ENCODE measurements at regions not wholly inside any gene's neighbourhood (a gene's known extent, or its start where the extent isn't known, plus 50 kb on each side); places are given as distances from the start of the nearest gene placed in this dataset.
A peak's percentile ranks its signal among the peaks of the same experiment; 100 is the strongest.

GRCh38 chr7:18390535-18390907, 105.0 kb upstream of the HDAC9 start:
- H3K27me3 ChIP-seq, result no peaks in the 10 kb centered on the region
- peaks cover 18 to 34% of the 10 kb centered on the region in 2 donors for H3K4me1 ChIP-seq
- no peaks in the 10 kb centered on the region for H3K36me3 ChIP-seq
- TF ChIP-seq, protein P1, sequence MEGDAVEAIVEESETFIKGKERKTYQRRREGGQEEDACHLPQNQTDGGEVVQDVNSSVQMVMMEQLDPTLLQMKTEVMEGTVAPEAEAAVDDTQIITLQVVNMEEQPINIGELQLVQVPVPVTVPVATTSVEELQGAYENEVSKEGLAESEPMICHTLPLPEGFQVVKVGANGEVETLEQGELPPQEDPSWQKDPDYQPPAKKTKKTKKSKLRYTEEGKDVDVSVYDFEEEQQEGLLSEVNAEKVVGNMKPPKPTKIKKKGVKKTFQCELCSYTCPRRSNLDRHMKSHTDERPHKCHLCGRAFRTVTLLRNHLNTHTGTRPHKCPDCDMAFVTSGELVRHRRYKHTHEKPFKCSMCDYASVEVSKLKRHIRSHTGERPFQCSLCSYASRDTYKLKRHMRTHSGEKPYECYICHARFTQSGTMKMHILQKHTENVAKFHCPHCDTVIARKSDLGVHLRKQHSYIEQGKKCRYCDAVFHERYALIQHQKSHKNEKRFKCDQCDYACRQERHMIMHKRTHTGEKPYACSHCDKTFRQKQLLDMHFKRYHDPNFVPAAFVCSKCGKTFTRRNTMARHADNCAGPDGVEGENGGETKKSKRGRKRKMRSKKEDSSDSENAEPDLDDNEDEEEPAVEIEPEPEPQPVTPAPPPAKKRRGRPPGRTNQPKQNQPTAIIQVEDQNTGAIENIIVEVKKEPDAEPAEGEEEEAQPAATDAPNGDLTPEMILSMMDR (IDR thresholded peaks at IDR 0.05), result no peak
- TF ChIP-seq POLR2A (IDR thresholded peaks at IDR 0.05), result no peak
- WGBS, 2 donors, result 31 to 52% methylated on average over 3 of the region's 3 CpGs
- DNase-seq, result no peak
- no peaks in the 10 kb centered on the region for H3K9me3 ChIP-seq
- no peak overlapping the region for H3K4me3 ChIP-seq (replicated peaks in 1 of 3)
- intact Hi-C loops (cut with DNase I), result no loop called here
- peak overlapping the region; percentile 19 to 55 (median 54) for H3K27ac ChIP-seq

- Histone ChIP-seq H3K9me3 (no peaks in the 10 kb centered on the region), H3K4me3 (replicated peaks in 1 of 3) (no peak overlapping the region), H3K27me3 (no peaks in the 10 kb centered on the region), H3K36me3 (no peaks in the 10 kb centered on the region), H3K27ac (peak overlapping the region in 1 of 3 donors; percentile 10), H3K4me1 (peaks cover 16 to 28% of the 10 kb centered on the region in 2 donors)
- intact Hi-C loops (cut with DNase I), result no loop called here
- 59 to 68% methylated on average over 4 of the region's 4 CpGs for WGBS, 2 donors
- TF ChIP-seq, protein P1 (IDR thresholded peaks at IDR 0.05), result no peak
- TF ChIP-seq POLR2A (IDR thresholded peaks at IDR 0.05), result no peak
- no peak for DNase-seq
Measured at GRCh38 chr7:18393465-18394118, 102.0 kb upstream of the HDAC9 start.

DNA sequence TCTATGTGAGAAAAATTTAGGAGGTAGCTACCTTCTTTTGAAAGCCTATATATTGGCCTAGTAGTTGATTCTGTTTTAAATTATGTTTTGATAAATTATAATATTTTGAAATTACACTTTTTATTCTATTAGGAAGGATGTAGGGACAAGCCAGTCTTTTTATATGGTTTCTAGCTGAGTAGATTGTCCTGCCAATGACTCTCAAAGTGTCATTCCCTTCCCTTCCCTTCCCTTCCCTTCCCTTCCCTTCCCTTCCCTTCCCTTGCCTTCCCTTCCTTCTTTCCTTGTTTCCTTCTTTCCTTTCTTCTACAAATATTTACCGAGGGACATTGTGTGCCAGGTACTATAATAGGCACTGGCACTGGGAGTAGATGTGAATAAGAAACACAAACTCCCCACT, 99.7 kb upstream of the HDAC9 start:
- TF ChIP-seq, protein P1 (IDR thresholded peaks at IDR 0.05), result no peak
- TF ChIP-seq POLR2A (IDR thresholded peaks at IDR 0.05), result no peak
- Histone ChIP-seq H3K27ac (no peak overlapping the region), H3K4me3 (replicated peaks in 1 of 3) (no peak overlapping the region), H3K9me3 (no peaks in the 10 kb centered on the region), H3K27me3 (no peaks in the 10 kb centered on the region), H3K36me3 (no peaks in the 10 kb centered on the region), H3K4me1 (peaks cover 0 to 5% of the 10 kb centered on the region in 2 donors)
- intact Hi-C loops (cut with DNase I), result no loop called here
- 66 to 68% methylated on average over 1 of the region's 1 CpG for WGBS, 2 donors
- DNase-seq, result no peak

DNA sequence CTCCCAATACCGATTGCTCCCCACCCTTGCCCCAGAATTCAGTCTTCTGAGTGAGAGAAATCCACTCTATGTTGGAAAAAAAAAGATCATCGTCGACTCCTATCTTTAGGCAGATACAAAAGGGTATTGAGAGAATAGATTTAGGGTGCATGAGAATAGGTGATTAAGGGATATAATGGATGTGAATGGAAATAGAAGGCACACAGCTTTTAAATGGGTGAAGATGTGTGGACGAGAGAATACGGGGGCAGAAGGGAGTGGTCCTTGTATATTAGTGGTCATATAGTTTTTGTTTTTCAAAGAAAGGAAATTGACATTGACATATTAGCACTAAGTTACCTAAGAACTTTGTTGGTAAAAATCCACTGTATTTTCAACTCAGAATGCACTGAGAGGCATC, 98.6 kb upstream of the HDAC9 start:
- 79 to 81% methylated on average over 5 of the region's 5 CpGs for WGBS, 2 donors
- H3K36me3 ChIP-seq, result no peaks in the 10 kb centered on the region
- H3K4me1 ChIP-seq, result no peaks in the 10 kb centered on the region
- TF ChIP-seq, protein P1 (IDR thresholded peaks at IDR 0.05), result no peak
- no peak for TF ChIP-seq POLR2A (IDR thresholded peaks at IDR 0.05)
- no peaks in the 10 kb centered on the region for H3K27me3 ChIP-seq
- DNase-seq, result no peak
- intact Hi-C loops (cut with DNase I), result no loop called here
- H3K27ac ChIP-seq, result no peak overlapping the region
- H3K4me3 ChIP-seq (replicated peaks in 1 of 3), result no peak overlapping the region
- H3K9me3 ChIP-seq, result no peaks in the 10 kb centered on the region

GRCh38 chr7:18399436-18400235, 95.9 kb upstream of the HDAC9 start:
- TF ChIP-seq, protein P1 (IDR thresholded peaks at IDR 0.05), result no peak
- no peak for TF ChIP-seq POLR2A (IDR thresholded peaks at IDR 0.05)
- intact Hi-C loops (cut with DNase I), result no loop called here
- H3K36me3 ChIP-seq, result no peaks in the 10 kb centered on the region
- 83 to 88% methylated on average over 4 of the region's 4 CpGs for WGBS, 2 donors
- no peaks in the 10 kb centered on the region for H3K9me3 ChIP-seq
- DNase-seq, result no peak
- no peak overlapping the region for H3K27ac ChIP-seq
- H3K27me3 ChIP-seq, result no peaks in the 10 kb centered on the region
- no peak overlapping the region for H3K4me3 ChIP-seq (replicated peaks in 1 of 3)
- H3K4me1 ChIP-seq, result no peaks in the 10 kb centered on the region
